ENCODE measurements at regions not wholly inside any gene's neighbourhood (a gene's known extent, or its start where the extent isn't known, plus 50 kb on each side); places are given as distances from the start of the nearest gene placed in this dataset.

DNA sequence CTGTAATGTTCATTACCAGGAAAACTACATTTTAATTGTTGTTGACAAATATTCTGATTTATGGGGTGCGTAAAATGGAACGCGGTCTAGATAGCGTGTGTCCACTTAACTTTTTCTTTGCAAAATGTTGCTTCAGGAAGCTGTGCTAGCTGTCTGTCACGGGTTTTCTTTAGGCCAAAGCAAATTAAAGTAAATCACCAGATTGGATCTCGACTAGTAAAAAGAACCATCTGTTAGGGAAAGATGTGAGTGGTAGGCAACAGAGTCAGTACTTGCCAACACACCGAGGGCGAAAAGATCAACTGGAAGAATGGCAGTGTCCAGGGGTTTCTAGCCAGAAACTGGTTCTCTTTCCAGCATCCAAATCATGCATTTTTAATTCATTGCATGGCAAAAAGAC, 404.9 kb upstream of the TMPO start:
- no peak for TF ChIP-seq EP300 (IDR thresholded peaks at IDR 0.05; ENCODE audit: borderline replicate concordance in 1 of 2, control insufficient read depth in 1 of 2, low read depth in 2 of 2, low read length in 2 of 2)
- TF ChIP-seq PML (IDR thresholded peaks at IDR 0.05; ENCODE audit: low read length) = no peak
- no peak for TF ChIP-seq RUNX3 (IDR thresholded peaks at IDR 0.05; ENCODE audit: low read length)
- TF ChIP-seq, protein P1, sequence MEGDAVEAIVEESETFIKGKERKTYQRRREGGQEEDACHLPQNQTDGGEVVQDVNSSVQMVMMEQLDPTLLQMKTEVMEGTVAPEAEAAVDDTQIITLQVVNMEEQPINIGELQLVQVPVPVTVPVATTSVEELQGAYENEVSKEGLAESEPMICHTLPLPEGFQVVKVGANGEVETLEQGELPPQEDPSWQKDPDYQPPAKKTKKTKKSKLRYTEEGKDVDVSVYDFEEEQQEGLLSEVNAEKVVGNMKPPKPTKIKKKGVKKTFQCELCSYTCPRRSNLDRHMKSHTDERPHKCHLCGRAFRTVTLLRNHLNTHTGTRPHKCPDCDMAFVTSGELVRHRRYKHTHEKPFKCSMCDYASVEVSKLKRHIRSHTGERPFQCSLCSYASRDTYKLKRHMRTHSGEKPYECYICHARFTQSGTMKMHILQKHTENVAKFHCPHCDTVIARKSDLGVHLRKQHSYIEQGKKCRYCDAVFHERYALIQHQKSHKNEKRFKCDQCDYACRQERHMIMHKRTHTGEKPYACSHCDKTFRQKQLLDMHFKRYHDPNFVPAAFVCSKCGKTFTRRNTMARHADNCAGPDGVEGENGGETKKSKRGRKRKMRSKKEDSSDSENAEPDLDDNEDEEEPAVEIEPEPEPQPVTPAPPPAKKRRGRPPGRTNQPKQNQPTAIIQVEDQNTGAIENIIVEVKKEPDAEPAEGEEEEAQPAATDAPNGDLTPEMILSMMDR (IDR thresholded peaks at IDR 0.05 in 2 of 3, conservative IDR thresholded peaks at IDR 0.05 in 1 of 3; ENCODE audit: control insufficient read depth in 2 of 3, extremely low read depth in 1 of 3, insufficient read depth in 1 of 3, low read depth in 3 of 3, low read length in 3 of 3) = no peak
- no peak for TF ChIP-seq GABPA (IDR thresholded peaks at IDR 0.05; ENCODE audit: low read depth)
